ENCODE measurements at regions not wholly inside any gene's neighbourhood (a gene's known extent, or its start where the extent isn't known, plus 50 kb on each side); places are given as distances from the start of the nearest gene placed in this dataset.

- TF ChIP-seq, protein P1, sequence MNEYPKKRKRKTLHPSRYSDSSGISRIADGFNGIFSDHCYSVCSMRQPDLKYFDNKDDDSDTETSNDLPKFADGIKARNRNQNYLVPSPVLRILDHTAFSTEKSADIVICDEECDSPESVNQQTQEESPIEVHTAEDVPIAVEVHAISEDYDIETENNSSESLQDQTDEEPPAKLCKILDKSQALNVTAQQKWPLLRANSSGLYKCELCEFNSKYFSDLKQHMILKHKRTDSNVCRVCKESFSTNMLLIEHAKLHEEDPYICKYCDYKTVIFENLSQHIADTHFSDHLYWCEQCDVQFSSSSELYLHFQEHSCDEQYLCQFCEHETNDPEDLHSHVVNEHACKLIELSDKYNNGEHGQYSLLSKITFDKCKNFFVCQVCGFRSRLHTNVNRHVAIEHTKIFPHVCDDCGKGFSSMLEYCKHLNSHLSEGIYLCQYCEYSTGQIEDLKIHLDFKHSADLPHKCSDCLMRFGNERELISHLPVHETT (CRISPR knock-in tag; conservative IDR thresholded peaks at IDR 0.05 in 1 of 2, IDR thresholded peaks at IDR 0.05 in 1 of 2): no peak
- TF ChIP-seq HNRNPLL (IDR thresholded peaks at IDR 0.05; ENCODE audit: low read depth, low read length, poor library complexity, severe bottlenecking) (no peak), ZBED1 (IDR thresholded peaks at IDR 0.05) (no peak)
Observed at GRCh38 chr6:78435671-78436070, 431.7 kb upstream of the IRAK1BP1 start (continued).

GRCh38 chr6:78436335-78436734 lies 431.0 kb upstream of the IRAK1BP1 start:
- no peaks in the 10 kb centered on the region for H3K79me2 ChIP-seq (ENCODE audit: control insufficient read depth, insufficient read depth, low read length)
- no peak for TF ChIP-seq ZNF780A (CRISPR knock-in tag; IDR thresholded peaks at IDR 0.05)
- no peak for TF ChIP-seq ID3 (CRISPR knock-in tag; IDR thresholded peaks at IDR 0.05)
- no peak for TF ChIP-seq ID3 (tag; IDR thresholded peaks at IDR 0.05)
- TF ChIP-seq, protein P2, sequence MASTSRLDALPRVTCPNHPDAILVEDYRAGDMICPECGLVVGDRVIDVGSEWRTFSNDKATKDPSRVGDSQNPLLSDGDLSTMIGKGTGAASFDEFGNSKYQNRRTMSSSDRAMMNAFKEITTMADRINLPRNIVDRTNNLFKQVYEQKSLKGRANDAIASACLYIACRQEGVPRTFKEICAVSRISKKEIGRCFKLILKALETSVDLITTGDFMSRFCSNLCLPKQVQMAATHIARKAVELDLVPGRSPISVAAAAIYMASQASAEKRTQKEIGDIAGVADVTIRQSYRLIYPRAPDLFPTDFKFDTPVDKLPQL (IDR thresholded peaks at IDR 0.05; ENCODE audit: extremely low read depth, insufficient read length): no peak
- no peak for TF ChIP-seq ETV1 (tag; conservative IDR thresholded peaks at IDR 0.05; ENCODE audit: low read depth)
- TF ChIP-seq, protein P3, sequence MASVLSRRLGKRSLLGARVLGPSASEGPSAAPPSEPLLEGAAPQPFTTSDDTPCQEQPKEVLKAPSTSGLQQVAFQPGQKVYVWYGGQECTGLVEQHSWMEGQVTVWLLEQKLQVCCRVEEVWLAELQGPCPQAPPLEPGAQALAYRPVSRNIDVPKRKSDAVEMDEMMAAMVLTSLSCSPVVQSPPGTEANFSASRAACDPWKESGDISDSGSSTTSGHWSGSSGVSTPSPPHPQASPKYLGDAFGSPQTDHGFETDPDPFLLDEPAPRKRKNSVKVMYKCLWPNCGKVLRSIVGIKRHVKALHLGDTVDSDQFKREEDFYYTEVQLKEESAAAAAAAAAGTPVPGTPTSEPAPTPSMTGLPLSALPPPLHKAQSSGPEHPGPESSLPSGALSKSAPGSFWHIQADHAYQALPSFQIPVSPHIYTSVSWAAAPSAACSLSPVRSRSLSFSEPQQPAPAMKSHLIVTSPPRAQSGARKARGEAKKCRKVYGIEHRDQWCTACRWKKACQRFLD (CRISPR knock-in tag; IDR thresholded peaks at IDR 0.05): no peak
- TF ChIP-seq KLF6 (CRISPR knock-in tag; IDR thresholded peaks at IDR 0.05; ENCODE audit: borderline replicate concordance): no peak
- TF ChIP-seq ETV5 (CRISPR knock-in tag; IDR thresholded peaks at IDR 0.05; ENCODE audit: low read depth): no peak
- no peak for TF ChIP-seq ZNF778 (CRISPR knock-in tag; IDR thresholded peaks at IDR 0.05)
- TF ChIP-seq MIER1 (IDR thresholded peaks at IDR 0.05; ENCODE audit: low read depth): no peak
- TF ChIP-seq HNRNPH1 (optimal IDR thresholded peaks at IDR 0.05; ENCODE audit: low read depth, low read length): no peak
- in situ Hi-C loops (cut with MboI): no loop called here
- H3K4me3 ChIP-seq: no peak overlapping the region
- FAIRE-seq (no peak), ATAC-seq (no peak), DNase-seq (ENCODE audit: extremely low read depth in 1 of 4, low spot score in 3 of 4) (no peak)
- H4K20me1 ChIP-seq (replicated peaks; ENCODE audit: control insufficient read depth, insufficient read depth, low read length): no peaks in the 10 kb centered on the region
- no peak overlapping the region for H3K9ac ChIP-seq (ENCODE audit: insufficient read depth in 1 of 2, low read depth in 2 of 2, low read length in 2 of 2)
- no peak overlapping the region for H2AFZ ChIP-seq (ENCODE audit: low read depth, low read length)
- H3K9me3 ChIP-seq (replicated peaks; ENCODE audit: control insufficient read depth, insufficient read depth, low read depth, low read length): no peaks in the 10 kb centered on the region
- ChIA-PET CTCF (ENCODE audit: low intra/inter-chr PET ratio) (no interaction called here), POLR2A (no interaction called here)
- H3K4me1 ChIP-seq (replicated peaks in 1 of 2; ENCODE audit: control insufficient read depth in 2 of 2, insufficient read depth in 2 of 2, low read length in 2 of 2): no peaks in the 10 kb centered on the region
- no peak overlapping the region for H3K4me2 ChIP-seq (ENCODE audit: insufficient read depth, low read length)
- no peak overlapping the region for H3K27ac ChIP-seq (ENCODE audit: extremely low read depth, low read depth, low read length)
- H3K36me3 ChIP-seq (ENCODE audit: control insufficient read depth, insufficient read depth, low read length): no peaks in the 10 kb centered on the region
- H3K27me3 ChIP-seq (ENCODE audit: control insufficient read depth in 2 of 2, insufficient read depth in 2 of 2, low read length in 2 of 2): no peaks in the 10 kb centered on the region
- no peaks in the 10 kb centered on the region for H3K9me1 ChIP-seq (ENCODE audit: control insufficient read depth, insufficient read depth, low read length)
- intact Hi-C loops (cut with micrococcal nuclease): no loop called here
- BruUV-seq (replicated peaks): no TSS peak

Measured in K562 (cell line).